ENCODE measurements at regions not wholly inside any gene's neighbourhood (a gene's known extent, or its start where the extent isn't known, plus 50 kb on each side); places are given as distances from the start of the nearest gene placed in this dataset.
A peak's percentile ranks its signal among the peaks of the same experiment; 100 is the strongest.

DNA sequence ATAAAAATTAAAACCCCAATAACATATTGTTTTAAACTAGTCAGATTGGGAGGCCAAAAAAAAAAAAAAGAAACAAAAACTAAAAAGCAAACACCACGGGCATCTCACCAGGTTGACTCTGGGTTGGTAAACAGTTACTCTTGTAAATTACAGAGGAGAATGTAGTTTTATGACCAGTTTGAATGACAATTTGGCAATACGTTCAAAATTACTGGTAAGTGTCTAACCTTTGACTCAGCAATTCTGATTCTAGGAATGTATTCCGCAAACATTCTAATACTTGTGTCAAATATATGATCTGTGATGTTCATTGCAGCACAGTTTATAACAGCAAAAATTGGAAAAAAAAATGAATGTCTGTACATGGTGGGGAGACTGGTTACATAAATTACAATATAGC lies 1376.0 kb downstream of the TBC1D22A start:
- no peak for TF ChIP-seq EZH2phosphoT487 (IDR thresholded peaks at IDR 0.05; ENCODE audit: borderline replicate concordance)
- TF ChIP-seq, protein P1, sequence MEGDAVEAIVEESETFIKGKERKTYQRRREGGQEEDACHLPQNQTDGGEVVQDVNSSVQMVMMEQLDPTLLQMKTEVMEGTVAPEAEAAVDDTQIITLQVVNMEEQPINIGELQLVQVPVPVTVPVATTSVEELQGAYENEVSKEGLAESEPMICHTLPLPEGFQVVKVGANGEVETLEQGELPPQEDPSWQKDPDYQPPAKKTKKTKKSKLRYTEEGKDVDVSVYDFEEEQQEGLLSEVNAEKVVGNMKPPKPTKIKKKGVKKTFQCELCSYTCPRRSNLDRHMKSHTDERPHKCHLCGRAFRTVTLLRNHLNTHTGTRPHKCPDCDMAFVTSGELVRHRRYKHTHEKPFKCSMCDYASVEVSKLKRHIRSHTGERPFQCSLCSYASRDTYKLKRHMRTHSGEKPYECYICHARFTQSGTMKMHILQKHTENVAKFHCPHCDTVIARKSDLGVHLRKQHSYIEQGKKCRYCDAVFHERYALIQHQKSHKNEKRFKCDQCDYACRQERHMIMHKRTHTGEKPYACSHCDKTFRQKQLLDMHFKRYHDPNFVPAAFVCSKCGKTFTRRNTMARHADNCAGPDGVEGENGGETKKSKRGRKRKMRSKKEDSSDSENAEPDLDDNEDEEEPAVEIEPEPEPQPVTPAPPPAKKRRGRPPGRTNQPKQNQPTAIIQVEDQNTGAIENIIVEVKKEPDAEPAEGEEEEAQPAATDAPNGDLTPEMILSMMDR (conservative IDR thresholded peaks at IDR 0.05; ENCODE audit: low read length): no peak
- Histone ChIP-seq H3K9me2 (replicated peaks; ENCODE audit: low read depth, low read length) (no peaks in the 10 kb centered on the region), H3K4me2 (ENCODE audit: low read depth, low read length, poor library complexity, severe bottlenecking) (peak overlapping the region; percentile 27), H3K79me2 (ENCODE audit: insufficient read depth, low read length) (no peaks in the 10 kb centered on the region), H3K4me1 (ENCODE audit: insufficient read depth, low read length, poor library complexity, severe bottlenecking) (peaks cover 14% of the 10 kb centered on the region), H2AFZ (ENCODE audit: low read length) (no peak overlapping the region), H3K36me3 (ENCODE audit: insufficient read depth, low read length) (no peaks in the 10 kb centered on the region), H3K4me3 (ENCODE audit: low read length, poor library complexity, severe bottlenecking) (no peak overlapping the region), H3F3A (ENCODE audit: low read depth) (no peaks in the 10 kb centered on the region), H4K20me1 (ENCODE audit: insufficient read depth, low read length, poor library complexity, severe bottlenecking) (no peaks in the 10 kb centered on the region), H3K9me3 (ENCODE audit: insufficient read depth, low read depth, low read length) (no peaks in the 10 kb centered on the region), H3K27me3 (ENCODE audit: insufficient read depth, low read length, poor library complexity, severe bottlenecking) (no peaks in the 10 kb centered on the region), H3K9ac (ENCODE audit: low read depth, low read length, poor library complexity, severe bottlenecking) (no peak overlapping the region)

DNA sequence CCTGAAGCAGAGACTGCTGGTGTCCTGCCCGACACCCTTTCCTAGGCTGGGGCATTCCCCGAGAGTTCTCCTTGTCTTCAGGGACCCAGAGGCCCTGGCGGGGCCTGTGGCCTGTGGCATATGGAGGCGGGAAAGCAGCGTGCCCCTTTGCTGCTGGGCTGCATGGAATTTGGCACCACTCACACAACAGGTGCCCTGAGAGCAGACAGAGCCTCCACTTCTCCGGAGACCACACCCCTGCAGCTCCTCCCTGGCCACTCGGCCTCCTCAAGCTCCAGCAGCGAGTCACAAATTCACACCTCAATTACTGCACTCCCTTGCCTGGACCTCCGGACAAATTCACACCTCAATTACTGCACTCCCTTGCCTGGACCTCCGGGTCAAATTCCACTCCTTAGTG lies 1375.2 kb downstream of the TBC1D22A start:
- no peaks in the 10 kb centered on the region for H3F3A ChIP-seq (ENCODE audit: low read depth)
- H3K9ac ChIP-seq (ENCODE audit: low read depth, low read length, poor library complexity, severe bottlenecking): no peak overlapping the region
- H3K79me2 ChIP-seq (ENCODE audit: insufficient read depth, low read length): no peaks in the 10 kb centered on the region
- no peaks in the 10 kb centered on the region for H4K20me1 ChIP-seq (ENCODE audit: insufficient read depth, low read length, poor library complexity, severe bottlenecking)
- peaks cover 14% of the 10 kb centered on the region for H3K4me1 ChIP-seq (ENCODE audit: insufficient read depth, low read length, poor library complexity, severe bottlenecking)
- H3K36me3 ChIP-seq (ENCODE audit: insufficient read depth, low read length): no peaks in the 10 kb centered on the region
- no peaks in the 10 kb centered on the region for H3K9me3 ChIP-seq (ENCODE audit: insufficient read depth, low read depth, low read length)
- H3K4me2 ChIP-seq (ENCODE audit: low read depth, low read length, poor library complexity, severe bottlenecking): no peak overlapping the region
- H2AFZ ChIP-seq (ENCODE audit: low read length): no peak overlapping the region
- TF ChIP-seq EZH2phosphoT487 (IDR thresholded peaks at IDR 0.05; ENCODE audit: borderline replicate concordance): no peak
- TF ChIP-seq, protein P1 (conservative IDR thresholded peaks at IDR 0.05; ENCODE audit: low read length): no peak
- no peaks in the 10 kb centered on the region for H3K9me2 ChIP-seq (replicated peaks; ENCODE audit: low read depth, low read length)
- H3K27me3 ChIP-seq (ENCODE audit: insufficient read depth, low read length, poor library complexity, severe bottlenecking): no peaks in the 10 kb centered on the region
- no peak overlapping the region for H3K4me3 ChIP-seq (ENCODE audit: low read length, poor library complexity, severe bottlenecking)

DNA sequence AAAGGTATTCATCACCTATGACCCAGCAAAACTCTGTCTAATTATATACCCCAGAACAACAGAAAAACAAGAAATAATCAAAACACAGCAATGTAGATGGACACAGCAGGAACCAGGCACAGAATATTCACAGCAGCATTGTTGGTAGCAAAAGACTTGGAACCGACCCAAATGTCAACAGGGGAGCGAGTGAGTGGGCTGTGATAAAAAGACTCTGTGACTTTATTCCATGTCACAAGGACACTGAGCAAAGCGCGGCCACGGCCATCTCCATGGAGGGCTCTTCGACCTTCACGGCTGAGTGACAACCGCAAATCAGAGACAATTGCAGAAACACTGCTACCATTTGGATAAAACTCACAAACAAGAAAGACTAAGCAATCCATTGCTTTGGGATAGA lies 1373.1 kb downstream of the TBC1D22A start:
- H3K9me2 ChIP-seq (replicated peaks; ENCODE audit: low read depth, low read length): no peaks in the 10 kb centered on the region
- H2AFZ ChIP-seq (ENCODE audit: low read length): no peak overlapping the region
- H3K9ac ChIP-seq (ENCODE audit: low read depth, low read length, poor library complexity, severe bottlenecking): no peak overlapping the region
- H3K36me3 ChIP-seq (ENCODE audit: insufficient read depth, low read length): no peaks in the 10 kb centered on the region
- H3K4me2 ChIP-seq (ENCODE audit: low read depth, low read length, poor library complexity, severe bottlenecking): no peak overlapping the region
- peaks cover 14% of the 10 kb centered on the region for H3K4me1 ChIP-seq (ENCODE audit: insufficient read depth, low read length, poor library complexity, severe bottlenecking)
- H3F3A ChIP-seq (ENCODE audit: low read depth): no peaks in the 10 kb centered on the region
- no peaks in the 10 kb centered on the region for H3K27me3 ChIP-seq (ENCODE audit: insufficient read depth, low read length, poor library complexity, severe bottlenecking)
- no peak for TF ChIP-seq EZH2phosphoT487 (IDR thresholded peaks at IDR 0.05; ENCODE audit: borderline replicate concordance)
- TF ChIP-seq, protein P1 (conservative IDR thresholded peaks at IDR 0.05; ENCODE audit: low read length): no peak
- no peaks in the 10 kb centered on the region for H3K79me2 ChIP-seq (ENCODE audit: insufficient read depth, low read length)
- no peaks in the 10 kb centered on the region for H4K20me1 ChIP-seq (ENCODE audit: insufficient read depth, low read length, poor library complexity, severe bottlenecking)
- H3K9me3 ChIP-seq (ENCODE audit: insufficient read depth, low read depth, low read length): 0 out of 2 replicates have a peak, but pooled peaks cover 4% of the 10 kb centered on the region
- no peak overlapping the region for H3K4me3 ChIP-seq (ENCODE audit: low read length, poor library complexity, severe bottlenecking)
